Natural killer cell (primary cell): ENCODE measurements at regions not wholly inside any gene's neighbourhood (a gene's known extent, or its start where the extent isn't known, plus 50 kb on each side); places are given as distances from the start of the nearest gene placed in this dataset.
"Not testable (repeated sequence)": the region's sequence is repeated elsewhere in the genome, so short reads cannot be mapped to it uniquely, and the experiment has no call there.

ENCODE experiments used
- ATAC-seq, 3 donors: fragments of 150-1000 bp in 2 of 3; fragments of 200-7000 bp in 1 of 3; cut with Tn5 transposase; 1 replicate in 1 of 3; 2 replicates in 2 of 3; pipeline ENCODE4 v1.10.0; 2021; ENCODE audit warnings: mild to moderate bottlenecking in 2 of 3, moderate library complexity in 2 of 3
- DNase-seq, 2 donors: peaks; one replicate each; pipeline versions ENCODE4 v3.0.0 to v3.0.0-alpha.2; 2013 to 2021; ENCODE audit warnings: mixed read lengths in 1 of 2
- H3K27ac ChIP-seq: one replicate; pipeline ENCODE4 v1.5.1; 2013; ENCODE audit warnings: mild to moderate bottlenecking, low read length
- H3K27me3 ChIP-seq: one replicate; pipeline ENCODE4 v1.6.1; 2013; ENCODE audit warnings: low read length; ENCODE audit not compliant: control insufficient read depth, insufficient read depth
- H3K36me3 ChIP-seq: one replicate; pipeline ENCODE4 v1.6.1; 2013; ENCODE audit warnings: low read length; ENCODE audit not compliant: control insufficient read depth, insufficient read depth
- H3K4me1 ChIP-seq: one replicate; pipeline ENCODE4 v1.6.1; 2013; ENCODE audit warnings: low read length; ENCODE audit not compliant: control insufficient read depth, insufficient read depth
- H3K4me3 ChIP-seq: one replicate; pipeline ENCODE4 v1.5.1; 2013; ENCODE audit warnings: low read length
- H3K9me3 ChIP-seq: one replicate; pipeline ENCODE4 v1.6.1; 2013; ENCODE audit warnings: low read length; ENCODE audit not compliant: control insufficient read depth, insufficient read depth
- H3K27ac Mint-ChIP-seq, 2 donors: one replicate each; pipeline ENCODE4 v1.8.0; 2022; ENCODE audit warnings: mild to moderate bottlenecking in 2 of 2, mixed read lengths in 2 of 2, moderate library complexity in 1 of 2
- H3K27me3 Mint-ChIP-seq, 2 donors: one replicate each; pipeline ENCODE4 v1.8.0; 2022; ENCODE audit warnings: low read depth in 2 of 2, mixed read lengths in 2 of 2
- H3K36me3 Mint-ChIP-seq: one replicate; pipeline ENCODE4 v1.8.0; 2022; ENCODE audit warnings: mixed read lengths
- H3K4me1 Mint-ChIP-seq, 2 donors: one replicate each; pipeline ENCODE4 v1.8.0; 2022; ENCODE audit warnings: mixed read lengths in 2 of 2
- H3K4me3 Mint-ChIP-seq: one replicate; pipeline ENCODE4 v1.8.0; 2022; ENCODE audit warnings: mild to moderate bottlenecking, moderate library complexity, mixed read lengths
- H3K9me3 Mint-ChIP-seq, 2 donors: one replicate each; pipeline ENCODE4 v1.8.0; 2022; ENCODE audit warnings: mixed read lengths in 2 of 2
- CTCF ChIP-seq: fragments of 200-600 bp; IDR thresholded peaks from one replicate; pipeline ENCODE4 v1.8.0; 2022; ENCODE audit warnings: antibody characterized with exemption
- whole genome bisulfite sequencing: methylation state at CpG from one replicate; pipeline ENCODE4 v1.1.7; 2013; ENCODE audit warnings: missing lambda C conversion rate; ENCODE audit not compliant: insufficient coverage; 5-methylcytosine and 5-hydroxymethylcytosine counted together
- intact Hi-C: fragments of 100-400 bp; cut with micrococcal nuclease; formaldehyde crosslinking; loops from one replicate; pipeline ENCODE4 v1.14.2; 2022

DNA sequence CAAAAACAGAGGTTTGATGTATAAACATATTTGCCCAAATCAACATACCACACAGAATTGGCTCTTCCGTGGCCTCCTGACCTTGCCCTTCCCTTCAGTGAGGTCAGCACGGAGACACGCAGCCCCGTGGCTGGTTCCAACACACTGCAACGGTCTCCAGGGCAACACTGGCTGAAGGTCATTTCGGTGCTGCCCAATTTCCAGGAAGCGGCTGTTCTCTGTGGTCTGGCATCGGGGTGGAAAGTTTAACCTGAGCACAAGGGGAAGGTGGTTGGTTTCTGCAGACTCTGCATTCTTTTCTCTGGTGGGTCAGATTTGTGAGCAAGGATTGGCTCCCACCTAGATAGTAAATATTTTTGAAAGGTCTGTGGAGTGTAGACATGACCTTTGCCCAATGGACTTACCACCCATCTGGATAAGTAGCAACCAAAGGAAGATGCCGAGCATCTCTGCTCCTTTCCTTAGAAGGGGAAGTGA is 177.6 kb upstream of the PHACTR1 start:
- Mint-ChIP-seq H3K4me1 (no peaks in the 10 kb centered on the region), H3K27ac (no peak overlapping the region), H3K27me3 (peaks cover 0 to 11% of the 10 kb centered on the region in 2 donors), H3K36me3 (no peaks in the 10 kb centered on the region), H3K4me3 (no peak overlapping the region), H3K9me3 (no peaks in the 10 kb centered on the region)
- no peak for ATAC-seq
- no peaks in the 10 kb centered on the region for H3K9me3 ChIP-seq
- H3K4me3 ChIP-seq = no peak overlapping the region
- no peak for DNase-seq
- TF ChIP-seq CTCF = no peak
- intact Hi-C loops = no loop called here
- H3K27ac ChIP-seq = no peak overlapping the region
- no peaks in the 10 kb centered on the region for H3K27me3 ChIP-seq
- H3K4me1 ChIP-seq = no peaks in the 10 kb centered on the region
- H3K36me3 ChIP-seq = no peaks in the 10 kb centered on the region
- WGBS = 60% methylated on average over 9 of the region's 9 CpGs

- ATAC-seq, H3K4me3 Mint-ChIP-seq, H3K36me3 Mint-ChIP-seq, H3K36me3 ChIP-seq, DNase-seq, H3K4me1 ChIP-seq, H3K27ac Mint-ChIP-seq, H3K4me1 Mint-ChIP-seq, H3K27me3 Mint-ChIP-seq, intact Hi-C loops, H3K9me3 ChIP-seq, H3K27ac ChIP-seq, H3K4me3 ChIP-seq, H3K9me3 Mint-ChIP-seq, H3K27me3 ChIP-seq: not testable (repeated sequence)
- WGBS = 96% methylated on average over 3 of the region's 4 CpGs
Measured at GRCh38 chr6:12542319-12543115, 174.1 kb upstream of the PHACTR1 start.

- Histone ChIP-seq H3K4me3 (no peak overlapping the region), H3K9me3 (no peaks in the 10 kb centered on the region), H3K27ac (no peak overlapping the region), H3K36me3 (no peaks in the 10 kb centered on the region), H3K4me1 (no peaks in the 10 kb centered on the region), H3K27me3 (no peaks in the 10 kb centered on the region)
- intact Hi-C loops = no loop called here
- H3K4me3 Mint-ChIP-seq = no peak overlapping the region
- 69% methylated on average over 5 of the region's 5 CpGs for WGBS
- DNase-seq (no peak), ATAC-seq (no peak)
- H3K4me1 Mint-ChIP-seq = no peaks in the 10 kb centered on the region
- no peaks in the 10 kb centered on the region for H3K27me3 Mint-ChIP-seq
- TF ChIP-seq CTCF = no peak
- no peak overlapping the region for H3K27ac Mint-ChIP-seq
- no peaks in the 10 kb centered on the region for H3K9me3 Mint-ChIP-seq
- H3K36me3 Mint-ChIP-seq = no peaks in the 10 kb centered on the region
Measured at GRCh38 chr6:12543953-12544352, 172.6 kb upstream of the PHACTR1 start.

DNA sequence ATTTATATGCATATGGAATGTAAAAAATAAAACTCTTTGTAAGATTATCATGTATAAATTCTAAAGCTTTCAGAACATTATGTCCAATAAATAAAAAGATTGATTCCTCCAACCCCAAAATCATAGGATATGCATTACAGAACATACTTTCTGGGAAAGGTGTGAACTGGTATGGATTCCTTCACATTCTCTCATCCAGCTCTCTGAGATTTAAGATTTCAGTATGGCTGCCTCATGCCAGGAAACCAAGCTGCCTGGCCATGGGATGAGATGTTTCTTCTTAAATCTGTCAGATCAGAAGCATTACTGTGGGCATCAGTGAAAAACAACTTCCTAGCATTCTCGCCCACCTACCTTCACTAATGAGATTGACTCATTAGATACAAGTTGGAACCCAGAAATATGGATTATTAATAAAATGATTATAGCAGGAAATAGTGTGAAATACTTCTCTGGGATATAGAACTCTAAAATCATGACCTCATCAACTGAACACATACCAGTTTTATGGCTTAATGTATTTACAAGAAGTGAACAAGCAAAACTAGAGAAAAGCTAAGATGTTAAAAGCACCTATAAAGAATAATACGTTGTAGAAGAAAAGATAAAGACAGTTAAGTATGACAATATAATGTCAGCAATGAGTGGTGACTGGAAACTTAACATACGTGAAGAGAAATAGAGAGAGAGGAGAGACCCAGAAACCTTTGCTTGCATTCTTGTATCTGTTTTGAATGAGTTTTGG is 171.6 kb upstream of the PHACTR1 start:
- intact Hi-C loops = no loop called here
- H3K9me3 Mint-ChIP-seq = no peaks in the 10 kb centered on the region

More for the DNA sequence above, 171.6 kb upstream of the PHACTR1 start:
- Mint-ChIP-seq H3K27ac (no peak overlapping the region), H3K36me3 (no peaks in the 10 kb centered on the region), H3K4me3 (no peak overlapping the region), H3K4me1 (no peaks in the 10 kb centered on the region), H3K27me3 (no peaks in the 10 kb centered on the region)
- Histone ChIP-seq H3K36me3 (no peaks in the 10 kb centered on the region), H3K9me3 (no peaks in the 10 kb centered on the region), H3K27me3 (no peaks in the 10 kb centered on the region), H3K4me1 (no peaks in the 10 kb centered on the region), H3K27ac (no peak overlapping the region), H3K4me3 (no peak overlapping the region)
- no peak for TF ChIP-seq CTCF
- ATAC-seq = no peak
- DNase-seq = no peak
- WGBS = 78% methylated on average over 2 of the region's 3 CpGs
